OCI-LY7 (cell line): ENCODE measurements at regions not wholly inside any gene's neighbourhood (a gene's known extent, or its start where the extent isn't known, plus 50 kb on each side); places are given as distances from the start of the nearest gene placed in this dataset.

Experiments
- BruUV-seq: library from RNA; stranded (reverse); fragments of 400-500 nt; replicated peaks from 2 replicates; lab custom pipeline; 2021; lab: Mats Ljungman, UMichigan
- CTCF ChIA-PET: fragments of 300-600 bp; sonication (Branson Sonifier 250); formaldehyde crosslinking; loops from one replicate; lab custom pipeline; 2022; ENCODE audit warnings: antibody characterized with exemption; ENCODE audit not compliant: unreplicated experiment; lab: Charles Lee
- POLR2A ChIA-PET: fragments of 300-600 bp; sonication (Branson Sonifier 250); formaldehyde crosslinking; loops from one replicate; lab custom pipeline; 2022; ENCODE audit warnings: antibody characterized with exemption; lab: Charles Lee
- DNase-seq: peaks from one replicate; pipeline ENCODE4 v3.0.0-alpha.2; 2015; ENCODE audit warnings: low spot score
- H2AFZ ChIP-seq: fragments of 200-600 bp; sonication (generic), shearing (Covaris generic); 2 replicates; pipeline ENCODE4 v1.6.1; 2014; ENCODE audit warnings: mild to moderate bottlenecking, antibody characterized with exemption, low read length, moderate library complexity
- H3K27ac ChIP-seq: fragments of 200-600 bp; sonication (generic); 2 replicates; pipeline ENCODE4 v1.5.1; 2014; ENCODE audit warnings: mixed run types, low read depth, mild to moderate bottlenecking, moderate library complexity, low read length, inconsistent platforms; ENCODE audit not compliant: poor library complexity, severe bottlenecking
- H3K36me3 ChIP-seq: fragments of 200-600 bp; sonication (generic); 2 replicates; pipeline ENCODE4 v1.6.1; 2014; ENCODE audit warnings: mild to moderate bottlenecking, antibody characterized with exemption, low read length, moderate library complexity, mixed read lengths; ENCODE audit not compliant: insufficient read depth
- H3K4me1 ChIP-seq: fragments of 200-600 bp; sonication (generic); 2 replicates; pipeline ENCODE4 v1.5.1; 2014; ENCODE audit warnings: mild to moderate bottlenecking, low read length; ENCODE audit not compliant: insufficient read depth, poor library complexity, severe bottlenecking
- H3K4me2 ChIP-seq: fragments of 200-600 bp; sonication (generic); 2 replicates; pipeline ENCODE4 v1.6.1; 2014; ENCODE audit warnings: mild to moderate bottlenecking, low read length
- H3K4me3 ChIP-seq: fragments of 200-600 bp; sonication (generic); 2 replicates; pipeline ENCODE4 v1.5.1; 2014; ENCODE audit warnings: mild to moderate bottlenecking, low read depth, low read length; ENCODE audit not compliant: poor library complexity, severe bottlenecking
- H3K79me2 ChIP-seq: fragments of 200-600 bp; sonication (generic); 2 replicates; pipeline ENCODE4 v1.6.1; 2016; ENCODE audit warnings: low read depth, mild to moderate bottlenecking, low read length, moderate library complexity, mixed read lengths; ENCODE audit not compliant: insufficient read depth
- H3K9me2 ChIP-seq: fragments of 200-600 bp; sonication (generic); 2 replicates; pipeline ENCODE4 v1.6.1; 2016; ENCODE audit warnings: mild to moderate bottlenecking, low read length, mixed read lengths; ENCODE audit not compliant: insufficient read depth
- H3K9me3 ChIP-seq: fragments of 200-600 bp; sonication (generic); 2 replicates; pipeline ENCODE4 v1.6.1; 2014; ENCODE audit warnings: mild to moderate bottlenecking, mixed run types, low read length, mixed read lengths
- H4K20me1 ChIP-seq: fragments of 200-600 bp; sonication (generic); 2 replicates; pipeline ENCODE4 v1.6.1; 2014; ENCODE audit warnings: mild to moderate bottlenecking, antibody characterized with exemption, low read length, moderate library complexity, mixed read lengths; ENCODE audit not compliant: insufficient read depth
- CTCF ChIP-seq: fragments of 200-600 bp; sonication (generic); conservative IDR thresholded peaks from 2 replicates; pipeline ENCODE4 v1.5.1; 2014; ENCODE audit warnings: mild to moderate bottlenecking, antibody characterized with exemption, low read length, moderate library complexity, mixed read lengths
- EZH2phosphoT487 ChIP-seq: fragments of 200-600 bp; sonication (generic); IDR thresholded peaks from 2 replicates; pipeline ENCODE4 v1.6.1; 2018; ENCODE audit warnings: low read depth, borderline replicate concordance, mild to moderate bottlenecking, mixed run types, antibody characterized with exemption, low read length, moderate library complexity, mixed read lengths
- intact Hi-C: fragments of 100-400 bp; cut with micrococcal nuclease; formaldehyde crosslinking; loops from one replicate; pipeline ENCODE4 v1.10.0; 2022; ENCODE audit not compliant: unreplicated experiment

DNA sequence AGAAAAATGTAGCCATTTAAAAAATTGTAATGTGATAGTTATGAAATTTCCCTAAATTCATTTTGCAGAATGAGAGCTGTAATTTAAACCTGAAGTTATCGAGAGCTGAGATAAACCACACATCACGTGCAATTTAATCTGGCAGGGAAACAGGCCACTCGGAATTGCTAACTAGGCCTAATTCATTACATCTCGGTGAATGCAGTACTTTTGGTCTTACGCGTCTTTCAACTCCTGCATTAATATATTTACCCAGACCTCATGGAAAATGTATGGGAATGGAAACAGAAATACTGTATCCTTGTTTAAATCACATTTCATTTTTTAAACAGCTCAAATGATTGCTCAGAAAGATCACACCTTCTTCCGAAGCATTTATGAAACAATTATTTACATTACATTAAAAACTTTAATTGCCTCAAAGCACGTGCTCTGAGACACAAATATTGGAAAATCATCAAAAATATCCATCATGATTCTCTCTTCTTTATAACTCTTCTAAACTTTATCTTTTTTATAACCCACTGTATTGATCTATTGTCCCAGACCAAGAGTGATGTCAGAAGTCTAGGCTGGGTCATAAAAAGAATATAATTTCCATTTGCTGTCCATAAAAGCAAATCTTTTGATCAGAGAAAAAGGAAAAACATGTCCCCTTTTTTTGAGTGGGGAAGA, 111.7 kb upstream of the MYL2 start:
- BruUV-seq, result no TSS peak
- no peak overlapping the region for H3K27ac ChIP-seq
- no peaks in the 10 kb centered on the region for H3K9me3 ChIP-seq
- intact Hi-C loops, result no loop called here
- no peak for DNase-seq
- no peak overlapping the region for H2AFZ ChIP-seq
- H3K4me1 ChIP-seq, result peaks cover 3% of the 10 kb centered on the region
- no peaks in the 10 kb centered on the region for H3K79me2 ChIP-seq
- no peaks in the 10 kb centered on the region for H3K36me3 ChIP-seq
- no peak overlapping the region for H3K4me3 ChIP-seq
- ChIA-PET CTCF (no interaction called here), POLR2A (interaction anchor here (0.6 kb wide), 1 partner anchor 55 kb away, joined by 4 read pairs; no protein-coding TSS in a partner anchor)
- H3K9me2 ChIP-seq, result no peaks in the 10 kb centered on the region
- H3K4me2 ChIP-seq, result no peak overlapping the region
- TF ChIP-seq EZH2phosphoT487 (no peak), CTCF (no peak)
- H4K20me1 ChIP-seq, result no peaks in the 10 kb centered on the region

DNA sequence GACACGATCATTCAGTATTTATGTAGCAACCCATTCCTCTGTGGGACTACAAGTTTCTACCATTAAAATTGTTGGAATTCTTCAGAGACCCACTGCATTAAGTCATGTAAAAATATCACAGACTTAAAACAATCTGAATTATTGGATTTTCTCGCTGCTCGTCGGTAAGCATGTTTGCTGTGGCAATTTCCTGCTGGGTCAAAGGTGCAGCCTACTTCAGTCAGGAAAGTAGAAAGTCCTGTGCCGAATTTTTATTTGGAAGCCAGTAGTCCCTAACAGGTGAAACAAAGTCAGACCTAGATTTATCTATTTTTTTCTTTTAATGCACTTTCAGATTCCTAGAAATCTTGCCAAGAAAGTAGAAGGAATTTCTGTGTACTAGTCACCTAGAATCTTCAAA, 110.4 kb upstream of the MYL2 start:
- intact Hi-C loops, result no loop called here
- H3K27ac ChIP-seq, result no peak overlapping the region
- no peaks in the 10 kb centered on the region for H4K20me1 ChIP-seq
- H3K4me3 ChIP-seq, result no peak overlapping the region
- no peak for DNase-seq
- no peaks in the 10 kb centered on the region for H3K9me3 ChIP-seq
- ChIA-PET CTCF (no interaction called here), POLR2A (no interaction called here)
- H3K9me2 ChIP-seq, result no peaks in the 10 kb centered on the region
- TF ChIP-seq EZH2phosphoT487 (no peak), CTCF (no peak)
- no peaks in the 10 kb centered on the region for H3K79me2 ChIP-seq
- no peak overlapping the region for H3K4me2 ChIP-seq
- BruUV-seq, result no TSS peak
- H2AFZ ChIP-seq, result no peak overlapping the region
- H3K4me1 ChIP-seq, result no peaks in the 10 kb centered on the region
- H3K36me3 ChIP-seq, result no peaks in the 10 kb centered on the region

DNA sequence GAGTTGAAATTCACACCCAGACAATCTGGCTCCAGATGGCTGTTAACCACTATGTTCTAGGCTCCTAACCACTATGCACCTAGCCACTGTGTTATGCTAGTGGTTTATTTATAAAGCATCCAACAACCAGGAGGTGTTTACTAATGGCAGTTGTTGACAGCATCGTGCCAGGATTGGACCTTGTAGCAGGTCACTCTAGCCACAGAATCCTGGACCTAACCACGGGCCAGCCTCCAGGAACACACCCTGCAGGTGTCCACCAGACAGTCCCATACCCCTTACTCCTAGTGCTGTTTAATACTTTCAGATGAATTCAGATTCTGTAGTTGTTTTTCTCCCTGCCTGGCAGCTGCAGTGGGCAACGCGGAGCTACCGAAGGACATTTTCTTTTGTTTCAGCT, 109.4 kb upstream of the MYL2 start:
- H3K4me2 ChIP-seq, result no peak overlapping the region
- CTCF ChIA-PET, result no interaction called here
- no peak for DNase-seq
- no peaks in the 10 kb centered on the region for H3K4me1 ChIP-seq
- intact Hi-C loops, result no loop called here
- H3K4me3 ChIP-seq, result no peak overlapping the region
- BruUV-seq, result no TSS peak
- H3K9me2 ChIP-seq, result no peaks in the 10 kb centered on the region
- no peak overlapping the region for H2AFZ ChIP-seq
- H4K20me1 ChIP-seq, result no peaks in the 10 kb centered on the region
- H3K9me3 ChIP-seq, result no peaks in the 10 kb centered on the region
- POLR2A ChIA-PET, result no interaction called here
- H3K27ac ChIP-seq, result no peak overlapping the region
- no peaks in the 10 kb centered on the region for H3K36me3 ChIP-seq
- H3K79me2 ChIP-seq, result no peaks in the 10 kb centered on the region
- TF ChIP-seq CTCF (no peak), EZH2phosphoT487 (no peak)
